Epithelial cell of esophagus (primary cell): ENCODE measurements at regions not wholly inside any gene's neighbourhood (a gene's known extent, or its start where the extent isn't known, plus 50 kb on each side); places are given as distances from the start of the nearest gene placed in this dataset.
A peak's percentile ranks its signal among the peaks of the same experiment; 100 is the strongest.

Experiments used
- DNase-seq: peaks from one replicate; pipeline ENCODE4 v3.0.0; 2010; ENCODE audit warnings: low read depth
- H3K4me3 ChIP-seq: 2 replicates; pipeline ENCODE4 v1.5.1; 2011; ENCODE audit warnings: mild to moderate bottlenecking, low read length, control low read depth
- TF ChIP-seq, protein P1 (sequence below): IDR thresholded peaks from 2 replicates; pipeline ENCODE4 v1.5.1; 2011; ENCODE audit warnings: low read depth, mild to moderate bottlenecking, low read length, control low read depth, inconsistent platforms; ENCODE audit not compliant: insufficient read depth; ENCODE audit errors: missing control alignments

DNA sequence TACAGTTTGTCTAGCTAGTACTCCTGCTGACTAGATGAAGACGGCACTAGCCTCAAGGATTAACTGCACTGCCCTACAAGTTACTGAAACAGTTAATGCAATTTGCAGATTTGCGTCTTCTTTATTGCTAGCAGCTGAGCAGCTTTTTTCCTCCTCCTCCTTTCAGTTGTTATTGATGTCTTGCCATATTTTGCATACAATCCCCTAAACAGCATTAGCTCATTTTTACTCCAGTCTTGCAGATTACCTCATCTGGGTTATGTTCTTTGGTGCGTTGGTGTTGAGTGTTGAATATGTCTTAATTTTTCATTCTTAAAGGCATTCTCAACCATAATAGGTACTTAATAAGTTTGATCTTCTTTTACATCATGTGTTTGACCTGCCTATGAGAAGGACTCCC, 363.4 kb upstream of the LYPLAL1 start:
- DNase-seq = no peak
- TF ChIP-seq, protein P1, sequence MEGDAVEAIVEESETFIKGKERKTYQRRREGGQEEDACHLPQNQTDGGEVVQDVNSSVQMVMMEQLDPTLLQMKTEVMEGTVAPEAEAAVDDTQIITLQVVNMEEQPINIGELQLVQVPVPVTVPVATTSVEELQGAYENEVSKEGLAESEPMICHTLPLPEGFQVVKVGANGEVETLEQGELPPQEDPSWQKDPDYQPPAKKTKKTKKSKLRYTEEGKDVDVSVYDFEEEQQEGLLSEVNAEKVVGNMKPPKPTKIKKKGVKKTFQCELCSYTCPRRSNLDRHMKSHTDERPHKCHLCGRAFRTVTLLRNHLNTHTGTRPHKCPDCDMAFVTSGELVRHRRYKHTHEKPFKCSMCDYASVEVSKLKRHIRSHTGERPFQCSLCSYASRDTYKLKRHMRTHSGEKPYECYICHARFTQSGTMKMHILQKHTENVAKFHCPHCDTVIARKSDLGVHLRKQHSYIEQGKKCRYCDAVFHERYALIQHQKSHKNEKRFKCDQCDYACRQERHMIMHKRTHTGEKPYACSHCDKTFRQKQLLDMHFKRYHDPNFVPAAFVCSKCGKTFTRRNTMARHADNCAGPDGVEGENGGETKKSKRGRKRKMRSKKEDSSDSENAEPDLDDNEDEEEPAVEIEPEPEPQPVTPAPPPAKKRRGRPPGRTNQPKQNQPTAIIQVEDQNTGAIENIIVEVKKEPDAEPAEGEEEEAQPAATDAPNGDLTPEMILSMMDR = no peak
- H3K4me3 ChIP-seq = no peak overlapping the region

DNA sequence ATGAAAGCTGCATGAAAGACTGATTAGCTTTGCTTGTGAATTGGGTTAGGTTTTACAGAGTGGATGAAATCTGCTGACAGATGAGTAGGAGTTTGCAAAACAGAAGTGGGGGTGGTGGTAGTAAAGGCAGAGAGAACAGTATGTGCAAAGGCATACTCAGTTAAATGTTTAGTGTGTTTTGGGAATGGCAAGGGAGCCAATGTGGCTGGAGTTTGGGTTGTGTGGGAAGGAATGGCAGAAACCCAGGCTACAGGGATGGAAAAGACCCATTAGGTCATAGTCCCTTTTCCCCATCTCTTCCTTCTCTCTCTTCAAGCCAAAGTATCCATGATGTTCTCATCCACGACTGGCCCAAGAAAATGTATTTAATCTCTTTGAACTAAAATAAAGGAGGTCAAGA, 362.2 kb upstream of the LYPLAL1 start:
- no peak for DNase-seq
- H3K4me3 ChIP-seq = no peak overlapping the region
- TF ChIP-seq, protein P1 = no peak

DNA sequence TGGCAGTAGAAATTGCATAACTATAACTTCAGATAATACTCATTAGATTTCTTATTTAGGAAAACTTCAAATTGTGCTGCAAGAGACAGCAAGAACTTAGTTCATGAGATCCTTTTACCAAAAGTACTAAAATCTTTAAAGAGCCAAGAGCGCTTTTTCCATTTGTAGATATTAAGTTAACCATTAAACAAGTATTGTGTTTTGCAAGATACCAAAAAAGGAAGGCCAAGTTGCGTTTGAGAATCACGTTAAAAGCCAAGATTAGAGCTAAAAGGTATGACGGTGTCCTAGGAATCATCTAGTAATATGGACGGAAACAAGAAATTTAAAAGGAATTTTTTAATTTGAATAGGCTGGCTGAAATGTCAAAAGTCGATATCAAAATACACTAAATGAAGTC, 361.3 kb upstream of the LYPLAL1 start:
- TF ChIP-seq, protein P1 = no peak
- no peak for DNase-seq
- H3K4me3 ChIP-seq = no peak overlapping the region

DNA sequence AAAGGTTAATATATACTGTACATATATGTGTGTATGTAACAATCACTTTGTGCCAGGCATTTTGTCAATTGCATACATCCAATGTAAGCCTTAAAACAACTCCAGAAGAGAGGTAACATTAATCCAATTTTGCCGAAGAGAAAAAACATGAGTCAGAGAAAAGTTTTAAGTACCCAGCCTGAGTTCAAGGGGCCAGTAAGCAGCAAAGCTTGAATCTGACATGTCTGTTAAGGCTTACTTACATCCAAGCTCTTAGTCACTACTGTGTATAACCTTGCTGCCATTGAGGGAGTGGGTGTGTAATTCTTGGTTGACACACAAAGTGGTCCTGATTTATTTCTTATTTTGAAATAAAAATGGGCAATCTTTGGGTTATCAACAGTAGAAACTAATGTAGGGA, 360.4 kb upstream of the LYPLAL1 start:
- TF ChIP-seq, protein P1 = no peak
- DNase-seq = peak; percentile 47
- H3K4me3 ChIP-seq = no peak overlapping the region

DNA sequence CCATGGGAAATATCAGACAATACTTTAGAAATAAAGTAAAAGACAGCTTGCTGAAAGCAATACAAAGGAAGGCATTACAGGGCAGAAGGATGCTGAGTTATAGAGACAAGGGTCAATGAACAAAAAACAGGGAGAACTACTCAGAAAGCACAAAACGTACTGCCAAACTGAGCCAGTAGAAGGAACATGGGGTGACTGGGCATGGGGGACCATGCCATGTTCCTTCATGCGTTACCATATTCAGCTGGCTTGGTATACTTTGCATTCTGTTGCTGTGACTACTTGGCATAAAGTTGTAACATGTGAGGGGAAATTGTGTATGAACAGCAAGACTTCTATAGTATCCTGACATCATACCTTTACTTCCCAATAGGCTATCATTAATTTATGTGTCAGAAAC, 358.6 kb upstream of the LYPLAL1 start:
- no peak overlapping the region for H3K4me3 ChIP-seq
- TF ChIP-seq, protein P1 = no peak

DNA sequence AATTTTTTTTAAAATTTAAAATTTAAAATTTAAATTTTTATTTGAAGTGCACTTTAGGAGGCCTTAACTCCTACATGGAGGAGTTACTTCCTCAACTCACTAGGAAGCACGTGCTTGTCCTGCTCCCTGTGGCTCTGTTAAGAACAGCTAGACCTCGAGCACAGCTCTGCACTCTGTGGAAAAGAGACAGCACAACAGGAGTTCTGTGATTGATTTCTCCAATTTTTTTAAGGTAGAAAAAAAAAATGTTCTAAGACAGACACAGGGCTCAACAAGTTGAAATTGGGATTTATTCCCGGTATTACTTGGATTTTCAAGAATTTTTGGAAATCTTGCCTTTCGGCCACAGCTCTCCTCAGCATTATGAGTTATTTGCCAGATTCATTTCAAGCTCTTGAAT, 356.6 kb upstream of the LYPLAL1 start:
- TF ChIP-seq, protein P1 = no peak
- no peak for DNase-seq
- no peak overlapping the region for H3K4me3 ChIP-seq

More for the DNA sequence above, 358.6 kb upstream of the LYPLAL1 start:
- DNase-seq = no peak

DNA sequence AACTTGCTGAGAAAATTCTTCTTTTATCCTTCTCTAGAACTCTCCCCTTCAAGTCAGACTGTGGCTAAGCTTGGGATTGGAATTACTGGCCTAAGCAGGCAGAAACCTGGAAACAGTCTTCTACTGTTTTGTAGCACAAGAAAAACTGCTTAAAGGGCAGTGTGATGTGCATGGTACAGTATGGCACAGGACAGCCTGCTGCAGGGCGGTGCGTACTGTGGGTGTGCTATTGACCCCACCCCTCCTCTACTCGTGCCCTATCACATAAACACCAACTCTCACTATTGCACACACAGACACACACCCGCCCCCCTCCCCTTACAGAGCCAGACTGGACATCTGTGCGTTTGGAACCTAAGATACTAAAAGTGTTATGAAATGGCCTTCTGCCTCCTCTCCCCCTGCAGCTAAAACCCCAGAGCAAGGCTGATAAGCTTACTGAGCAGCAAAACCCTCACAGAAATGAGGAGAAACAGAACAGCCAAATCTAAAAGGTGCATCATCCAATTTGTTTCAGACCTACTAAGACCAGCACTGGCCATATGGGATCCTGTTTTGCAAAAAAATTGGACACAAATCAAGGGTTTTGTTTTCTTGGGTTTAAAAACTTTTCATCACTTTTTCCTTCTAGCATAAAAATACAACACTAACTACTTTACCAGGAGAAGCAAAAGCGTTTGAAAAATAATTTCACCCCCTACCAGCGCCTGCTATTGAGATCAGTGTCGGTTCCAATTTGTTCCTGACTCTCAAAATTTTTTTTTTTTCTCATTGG, 355.8 kb upstream of the LYPLAL1 start:
- TF ChIP-seq, protein P1 = no peak
- no peak for DNase-seq
- no peak overlapping the region for H3K4me3 ChIP-seq
